ENCODE measurements at regions not wholly inside any gene's neighbourhood (a gene's known extent, or its start where the extent isn't known, plus 50 kb on each side); places are given as distances from the start of the nearest gene placed in this dataset.
"Not testable (repeated sequence)": the region's sequence is repeated elsewhere in the genome, so short reads cannot be mapped to it uniquely, and the experiment has no call there.

DNA sequence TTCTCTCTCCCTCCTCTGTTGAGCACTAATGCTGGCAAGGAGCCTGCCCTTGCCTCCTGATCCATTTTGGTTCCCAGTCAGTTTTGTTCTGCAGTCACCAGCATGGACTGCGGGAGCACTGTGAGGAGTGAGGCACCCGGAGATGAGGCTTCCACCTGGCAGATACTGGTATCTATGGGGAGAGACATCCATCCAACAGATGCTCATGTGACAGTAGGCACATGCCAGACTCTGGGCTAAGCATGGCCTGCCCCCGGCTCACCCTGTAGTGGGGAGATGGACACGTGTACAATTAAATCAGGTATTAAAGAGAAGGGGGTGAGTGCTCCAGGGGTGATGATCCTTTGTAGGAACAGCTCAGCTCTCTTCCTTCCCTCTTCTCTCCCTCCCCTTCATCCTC lies 74.0 kb upstream of the PODXL start:
- H3K4me3 ChIP-seq (ENCODE audit: low read length): no peak overlapping the region
- no peak for DNase-seq (ENCODE audit: low read depth)
- TF ChIP-seq CTCF (conservative IDR thresholded peaks at IDR 0.05; ENCODE audit: low read depth, low read length): no peak

- TF ChIP-seq CTCF (conservative IDR thresholded peaks at IDR 0.05; ENCODE audit: low read depth, low read length): no peak
- H3K4me3 ChIP-seq (ENCODE audit: low read length): no peak overlapping the region
- no peak for DNase-seq (ENCODE audit: low read depth)
These were observed 72.9 kb upstream of the PODXL start for GRCh38 chr7:131629217-131629882.

- no peak for DNase-seq (ENCODE audit: low read depth)
- H3K4me3 ChIP-seq (ENCODE audit: low read length): no peak overlapping the region
- TF ChIP-seq CTCF (conservative IDR thresholded peaks at IDR 0.05; ENCODE audit: low read depth, low read length): no peak
These were observed 72.2 kb upstream of the PODXL start for GRCh38 chr7:131628634-131629033.

DNA sequence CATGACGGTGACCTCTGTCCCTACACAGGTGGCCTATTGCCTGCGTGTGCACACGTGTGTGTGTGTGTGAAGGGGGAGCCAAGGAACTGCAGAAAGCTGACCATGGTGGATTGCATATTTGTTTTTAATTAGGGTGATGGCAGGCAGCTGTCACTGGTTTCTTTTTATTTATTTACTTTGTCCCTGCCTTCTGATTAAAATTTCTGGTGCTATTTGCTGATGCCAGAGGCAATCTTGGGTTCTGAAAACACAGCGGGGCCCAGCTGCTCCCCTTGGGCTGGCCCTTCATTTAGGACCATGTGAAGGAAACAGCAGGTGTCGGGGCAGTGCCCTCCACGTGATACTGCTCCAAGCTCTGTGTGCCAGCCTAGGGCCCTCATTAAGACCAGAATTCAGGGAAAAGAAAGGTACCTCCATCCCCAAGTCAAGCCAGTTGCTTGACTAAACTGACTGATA lies 71.3 kb upstream of the PODXL start:
- no peak for DNase-seq (ENCODE audit: low read depth)
- no peak overlapping the region for H3K4me3 ChIP-seq (ENCODE audit: low read length)
- TF ChIP-seq CTCF (conservative IDR thresholded peaks at IDR 0.05; ENCODE audit: low read depth, low read length): no peak

- TF ChIP-seq CTCF (conservative IDR thresholded peaks at IDR 0.05; ENCODE audit: low read depth, low read length): no peak
- no peak overlapping the region for H3K4me3 ChIP-seq (ENCODE audit: low read length)
- no peak for DNase-seq (ENCODE audit: low read depth)
These were observed 70.2 kb upstream of the PODXL start for GRCh38 chr7:131626643-131627042.

DNA sequence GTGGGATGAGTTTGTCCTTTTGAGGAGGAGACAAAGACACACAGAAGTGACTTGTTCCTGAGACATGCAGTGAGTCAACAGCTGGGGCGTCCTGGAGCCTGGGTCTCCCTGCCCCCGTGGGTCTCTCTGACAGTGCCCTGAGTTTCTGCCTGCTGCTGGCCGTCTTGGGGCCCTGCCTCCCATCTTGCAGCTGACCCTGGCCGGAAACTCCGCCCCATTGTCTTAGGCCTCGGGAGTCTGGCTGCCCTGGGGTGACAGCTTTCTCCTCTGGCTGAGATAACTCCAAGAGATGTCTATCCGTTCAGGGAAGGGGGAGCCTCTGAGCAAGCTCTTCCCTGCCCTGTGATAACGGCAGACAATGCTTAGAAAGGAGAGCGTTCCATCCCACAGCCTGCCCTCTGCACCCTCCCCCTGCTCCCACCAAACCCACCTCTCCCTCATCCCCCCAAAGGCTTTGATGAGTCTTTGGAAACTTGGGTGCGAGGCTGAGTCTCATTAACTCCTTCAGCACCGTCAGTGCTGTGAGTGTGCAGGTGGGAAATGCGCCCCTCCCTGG lies 69.5 kb upstream of the PODXL start:
- H3K4me3 ChIP-seq (ENCODE audit: low read length): no peak overlapping the region
- no peak for DNase-seq (ENCODE audit: low read depth)
- TF ChIP-seq CTCF (conservative IDR thresholded peaks at IDR 0.05; ENCODE audit: low read depth, low read length): no peak

GRCh38 chr7:131625345-131625744 lies 68.9 kb upstream of the PODXL start:
- H3K4me3 ChIP-seq (ENCODE audit: low read length); DNase-seq (ENCODE audit: low read depth): not testable (repeated sequence)

All from retinal pigment epithelial cell (primary cell).